ENCODE measurements at regions not wholly inside any gene's neighbourhood (a gene's known extent, or its start where the extent isn't known, plus 50 kb on each side); places are given as distances from the start of the nearest gene placed in this dataset.

DNA sequence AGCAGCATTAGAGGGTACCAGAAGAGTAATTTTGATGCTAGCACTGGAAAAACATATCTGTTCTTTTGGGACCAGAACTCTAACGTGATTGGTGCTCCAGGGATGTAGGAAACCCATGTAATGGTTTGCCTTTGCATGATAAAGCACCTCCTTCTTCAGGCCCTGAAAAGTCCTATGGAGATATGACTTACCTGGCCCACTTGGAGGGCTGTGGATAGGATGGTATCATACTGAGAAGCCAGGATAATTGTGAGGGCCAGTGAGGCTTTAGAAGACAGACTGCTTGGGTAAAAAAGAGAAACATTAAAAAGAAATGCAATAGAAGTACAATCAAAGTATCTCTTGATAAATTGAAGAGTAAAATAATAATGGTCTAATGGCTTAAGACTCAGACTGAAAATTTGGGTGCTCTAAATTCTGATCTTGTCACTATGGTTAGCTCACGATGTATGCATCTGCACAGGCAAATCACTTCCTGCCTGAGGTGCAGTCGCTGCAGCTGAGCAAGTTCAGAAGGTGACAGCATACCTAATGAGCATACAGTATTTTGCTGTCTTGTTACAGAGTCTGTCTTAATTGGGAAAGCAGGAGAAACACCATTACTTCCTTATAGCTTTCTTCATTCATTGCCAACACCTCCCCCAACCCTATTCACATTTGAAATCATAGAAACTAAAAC, 371.5 kb downstream of the NUP35 start:
- no peak for TF ChIP-seq EZH2 (IDR thresholded peaks at IDR 0.05; ENCODE audit: low read length)
- TF ChIP-seq, protein P1, sequence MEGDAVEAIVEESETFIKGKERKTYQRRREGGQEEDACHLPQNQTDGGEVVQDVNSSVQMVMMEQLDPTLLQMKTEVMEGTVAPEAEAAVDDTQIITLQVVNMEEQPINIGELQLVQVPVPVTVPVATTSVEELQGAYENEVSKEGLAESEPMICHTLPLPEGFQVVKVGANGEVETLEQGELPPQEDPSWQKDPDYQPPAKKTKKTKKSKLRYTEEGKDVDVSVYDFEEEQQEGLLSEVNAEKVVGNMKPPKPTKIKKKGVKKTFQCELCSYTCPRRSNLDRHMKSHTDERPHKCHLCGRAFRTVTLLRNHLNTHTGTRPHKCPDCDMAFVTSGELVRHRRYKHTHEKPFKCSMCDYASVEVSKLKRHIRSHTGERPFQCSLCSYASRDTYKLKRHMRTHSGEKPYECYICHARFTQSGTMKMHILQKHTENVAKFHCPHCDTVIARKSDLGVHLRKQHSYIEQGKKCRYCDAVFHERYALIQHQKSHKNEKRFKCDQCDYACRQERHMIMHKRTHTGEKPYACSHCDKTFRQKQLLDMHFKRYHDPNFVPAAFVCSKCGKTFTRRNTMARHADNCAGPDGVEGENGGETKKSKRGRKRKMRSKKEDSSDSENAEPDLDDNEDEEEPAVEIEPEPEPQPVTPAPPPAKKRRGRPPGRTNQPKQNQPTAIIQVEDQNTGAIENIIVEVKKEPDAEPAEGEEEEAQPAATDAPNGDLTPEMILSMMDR (optimal IDR thresholded peaks at IDR 0.05 in 1 of 3, IDR thresholded peaks at IDR 0.05 in 1 of 3, conservative IDR thresholded peaks at IDR 0.05 in 1 of 3; ENCODE audit: extremely low read depth in 1 of 3, insufficient read depth in 2 of 3, low read length in 3 of 3), result no peak

All from keratinocyte (primary cell).